ENCODE measurements at regions not wholly inside any gene's neighbourhood (a gene's known extent, or its start where the extent isn't known, plus 50 kb on each side); places are given as distances from the start of the nearest gene placed in this dataset.

- Histone ChIP-seq H2AK5ac (ENCODE audit: low read length) (no peak overlapping the region), H4K8ac (ENCODE audit: low read depth, low read length) (no peak overlapping the region), H3K79me1 (ENCODE audit: low read length) (peaks cover 40% of the 10 kb centered on the region), H3K23ac (ENCODE audit: low read length) (no peak overlapping the region), H3K9me3 (ENCODE audit: insufficient read depth, low read depth, low read length) (no peaks in the 10 kb centered on the region), H3K27ac (ENCODE audit: low read depth, low read length) (no peak overlapping the region), H3K18ac (ENCODE audit: low read length) (no peak overlapping the region), H2BK120ac (ENCODE audit: insufficient read depth, low read length, poor library complexity) (no peak overlapping the region), H2BK5ac (ENCODE audit: low read depth, low read length, poor library complexity) (no peak overlapping the region), H3K79me2 (ENCODE audit: control insufficient read depth, insufficient read depth, low read length, poor library complexity) (peaks cover 7% of the 10 kb centered on the region), H3K4me3 (ENCODE audit: low read depth, low read length) (no peak overlapping the region), H3K27me3 (ENCODE audit: insufficient read depth, low read length) (no peaks in the 10 kb centered on the region), H3K36me3 (ENCODE audit: control insufficient read depth in 1 of 2, insufficient read depth in 2 of 2, low read length in 2 of 2) (no peaks in the 10 kb centered on the region), H3K14ac (ENCODE audit: low read length) (no peak overlapping the region), H3K4me1 (ENCODE audit: control insufficient read depth in 1 of 2, insufficient read depth in 2 of 2, low read length in 2 of 2) (peaks cover 31 to 40% of the 10 kb centered on the region in 2 experiments), H2AFZ (ENCODE audit: insufficient read depth, low read length, poor library complexity) (no peak overlapping the region), H3K4me2 (ENCODE audit: low read length) (no peak overlapping the region), H2BK12ac (ENCODE audit: low read length) (peak overlapping the region; percentile 29), H4K12ac (ENCODE audit: low read depth, low read length) (no peak overlapping the region), H4K91ac (ENCODE audit: low read depth, low read length) (no peak overlapping the region), H3K4ac (ENCODE audit: low read depth, low read length) (no peak overlapping the region), H3K9ac (ENCODE audit: low read length) (no peak overlapping the region)
- no CpG with 5 or more reads among the region's 5 CpGs for WGBS (ENCODE audit: extremely low coverage, insufficient coverage, insufficient read length)
- no peak for DNase-seq
Observed at GRCh38 chr6:4355241-4355640, 219.9 kb upstream of the ECI2 start.

- H2AK5ac ChIP-seq (ENCODE audit: low read length), result peak overlapping the region; percentile 75
- peak overlapping the region; percentile 87 for H2BK12ac ChIP-seq (ENCODE audit: low read length)
- DNase-seq, result no peak
- H2BK120ac ChIP-seq (ENCODE audit: insufficient read depth, low read length, poor library complexity), result peak overlapping the region; percentile 34
- H4K8ac ChIP-seq (ENCODE audit: low read depth, low read length), result no peak overlapping the region
- no peak overlapping the region for H2AFZ ChIP-seq (ENCODE audit: insufficient read depth, low read length, poor library complexity)
- no peak overlapping the region for H2BK5ac ChIP-seq (ENCODE audit: low read depth, low read length, poor library complexity)
- peaks cover 7% of the 10 kb centered on the region for H3K79me2 ChIP-seq (ENCODE audit: control insufficient read depth, insufficient read depth, low read length, poor library complexity)
- H4K91ac ChIP-seq (ENCODE audit: low read depth, low read length), result peak overlapping the region; percentile 45
- WGBS (ENCODE audit: extremely low coverage, insufficient coverage, insufficient read length), result no CpG with 5 or more reads among the region's 7 CpGs
- no peaks in the 10 kb centered on the region for H3K36me3 ChIP-seq (ENCODE audit: control insufficient read depth in 1 of 2, insufficient read depth in 2 of 2, low read length in 2 of 2)
- no peak overlapping the region for H3K18ac ChIP-seq (ENCODE audit: low read length)
- H3K14ac ChIP-seq (ENCODE audit: low read length), result peak overlapping the region; percentile 39
- peaks cover 30 to 42% of the 10 kb centered on the region in 2 experiments for H3K4me1 ChIP-seq (ENCODE audit: control insufficient read depth in 1 of 2, insufficient read depth in 2 of 2, low read length in 2 of 2)
- H3K4me3 ChIP-seq (ENCODE audit: low read depth, low read length), result no peak overlapping the region
- no peaks in the 10 kb centered on the region for H3K9me3 ChIP-seq (ENCODE audit: insufficient read depth, low read depth, low read length)
- H3K4ac ChIP-seq (ENCODE audit: low read depth, low read length), result peak overlapping the region; percentile 19
- H4K12ac ChIP-seq (ENCODE audit: low read depth, low read length), result no peak overlapping the region
- no peak overlapping the region for H3K27ac ChIP-seq (ENCODE audit: low read depth, low read length)
- H3K27me3 ChIP-seq (ENCODE audit: insufficient read depth, low read length), result no peaks in the 10 kb centered on the region
- peaks cover 43% of the 10 kb centered on the region for H3K79me1 ChIP-seq (ENCODE audit: low read length)
- H3K23ac ChIP-seq (ENCODE audit: low read length), result no peak overlapping the region
- H3K4me2 ChIP-seq (ENCODE audit: low read length), result no peak overlapping the region
- no peak overlapping the region for H3K9ac ChIP-seq (ENCODE audit: low read length)
Observed at GRCh38 chr6:4354181-4354580, 218.8 kb upstream of the ECI2 start.

- Histone ChIP-seq H3K9me3 (ENCODE audit: insufficient read depth, low read depth, low read length) (no peaks in the 10 kb centered on the region), H3K18ac (ENCODE audit: low read length) (peak overlapping the region; percentile 67), H3K14ac (ENCODE audit: low read length) (peak overlapping the region; percentile 78), H4K91ac (ENCODE audit: low read depth, low read length) (peak overlapping the region; percentile 95), H4K8ac (ENCODE audit: low read depth, low read length) (no peak overlapping the region), H3K27me3 (ENCODE audit: insufficient read depth, low read length) (no peaks in the 10 kb centered on the region), H3K23ac (ENCODE audit: low read length) (no peak overlapping the region), H2BK120ac (ENCODE audit: insufficient read depth, low read length, poor library complexity) (peak overlapping the region; percentile 92), H3K36me3 (ENCODE audit: control insufficient read depth in 1 of 2, insufficient read depth in 2 of 2, low read length in 2 of 2) (no peaks in the 10 kb centered on the region), H3K4me2 (ENCODE audit: low read length) (no peak overlapping the region), H3K4me3 (ENCODE audit: low read depth, low read length) (no peak overlapping the region), H3K9ac (ENCODE audit: low read length) (no peak overlapping the region), H2BK5ac (ENCODE audit: low read depth, low read length, poor library complexity) (peak overlapping the region; percentile 72), H2AFZ (ENCODE audit: insufficient read depth, low read length, poor library complexity) (no peak overlapping the region), H3K4ac (ENCODE audit: low read depth, low read length) (peak overlapping the region; percentile 19), H2BK12ac (ENCODE audit: low read length) (peak overlapping the region; percentile 95), H3K27ac (ENCODE audit: low read depth, low read length) (peak overlapping the region; percentile 88), H3K79me2 (ENCODE audit: control insufficient read depth, insufficient read depth, low read length, poor library complexity) (peaks cover 5% of the 10 kb centered on the region), H4K12ac (ENCODE audit: low read depth, low read length) (no peak overlapping the region), H3K79me1 (ENCODE audit: low read length) (peaks cover 41% of the 10 kb centered on the region), H2AK5ac (ENCODE audit: low read length) (peak overlapping the region; percentile 80), H3K4me1 (ENCODE audit: control insufficient read depth in 1 of 2, insufficient read depth in 2 of 2, low read length in 2 of 2) (peaks cover 28 to 40% of the 10 kb centered on the region in 2 experiments)
- WGBS (ENCODE audit: extremely low coverage, insufficient coverage, insufficient read length), result no CpG with 5 or more reads among the region's 6 CpGs
- no peak for DNase-seq
Observed at GRCh38 chr6:4352731-4353130, 217.4 kb upstream of the ECI2 start.

GRCh38 chr6:4352322-4352669 is 216.9 kb upstream of the ECI2 start:
- WGBS (ENCODE audit: extremely low coverage, insufficient coverage, insufficient read length), result no CpG with 5 or more reads among the region's 5 CpGs
- H4K12ac ChIP-seq (ENCODE audit: low read depth, low read length), result no peak overlapping the region
- H3K36me3 ChIP-seq (ENCODE audit: control insufficient read depth in 1 of 2, insufficient read depth in 2 of 2, low read length in 2 of 2), result no peaks in the 10 kb centered on the region
- peak overlapping the region; percentile 95 for H4K91ac ChIP-seq (ENCODE audit: low read depth, low read length)
- peak overlapping the region; percentile 67 for H3K18ac ChIP-seq (ENCODE audit: low read length)
- peak overlapping the region; percentile 95 for H2BK12ac ChIP-seq (ENCODE audit: low read length)
- peak overlapping the region; percentile 80 for H2AK5ac ChIP-seq (ENCODE audit: low read length)
- no peak overlapping the region for H3K23ac ChIP-seq (ENCODE audit: low read length)
- H3K4ac ChIP-seq (ENCODE audit: low read depth, low read length), result peak overlapping the region; percentile 35
- no peaks in the 10 kb centered on the region for H3K9me3 ChIP-seq (ENCODE audit: insufficient read depth, low read depth, low read length)
- H4K8ac ChIP-seq (ENCODE audit: low read depth, low read length), result peak overlapping the region; percentile 44
- peak overlapping the region; percentile 46 for H2AFZ ChIP-seq (ENCODE audit: insufficient read depth, low read length, poor library complexity)
- no peaks in the 10 kb centered on the region for H3K27me3 ChIP-seq (ENCODE audit: insufficient read depth, low read length)
- H3K14ac ChIP-seq (ENCODE audit: low read length), result peak overlapping the region; percentile 78
- peaks cover 30 to 41% of the 10 kb centered on the region in 2 experiments for H3K4me1 ChIP-seq (ENCODE audit: control insufficient read depth in 1 of 2, insufficient read depth in 2 of 2, low read length in 2 of 2)
- DNase-seq, result no peak
- peak overlapping the region; percentile 72 for H2BK5ac ChIP-seq (ENCODE audit: low read depth, low read length, poor library complexity)
- H3K4me2 ChIP-seq (ENCODE audit: low read length), result peak overlapping the region; percentile 2
- peak overlapping the region; percentile 88 for H3K27ac ChIP-seq (ENCODE audit: low read depth, low read length)
- H2BK120ac ChIP-seq (ENCODE audit: insufficient read depth, low read length, poor library complexity), result peak overlapping the region; percentile 92
- peaks cover 3% of the 10 kb centered on the region for H3K79me2 ChIP-seq (ENCODE audit: control insufficient read depth, insufficient read depth, low read length, poor library complexity)
- no peak overlapping the region for H3K4me3 ChIP-seq (ENCODE audit: low read depth, low read length)
- H3K9ac ChIP-seq (ENCODE audit: low read length), result no peak overlapping the region
- peaks cover 42% of the 10 kb centered on the region for H3K79me1 ChIP-seq (ENCODE audit: low read length)
